ENCODE measurements at regions not wholly inside any gene's neighbourhood (a gene's known extent, or its start where the extent isn't known, plus 50 kb on each side); places are given as distances from the start of the nearest gene placed in this dataset.

GRCh38 chr18:70673831-70674230, 385.0 kb downstream of the SOCS6 start:
- intact Hi-C loops (cut with micrococcal nuclease; ENCODE audit: unreplicated experiment) = no loop called here
- no peak for TF ChIP-seq BRD4 (CRISPR knock-in tag; IDR thresholded peaks at IDR 0.05)
- BruUV-seq (replicated peaks) = no TSS peak
- ATAC-seq (no peak), FAIRE-seq (no peak), DNase-seq (ENCODE audit: low spot score) (no peak)
- no peak overlapping the region for H2AFZ ChIP-seq (ENCODE audit: low read length)
- no peak overlapping the region for H3K9ac ChIP-seq (ENCODE audit: insufficient read depth, low read depth, low read length)
- H3K36me3 ChIP-seq (replicated peaks in 1 of 2; ENCODE audit: control insufficient read depth in 1 of 2, insufficient read depth in 2 of 2, low read length in 2 of 2) = no peaks in the 10 kb centered on the region
- H3K9me3 ChIP-seq (ENCODE audit: low read length) = no peaks in the 10 kb centered on the region
- H3K4me3 ChIP-seq (replicated peaks in 1 of 3; ENCODE audit: insufficient read depth in 1 of 3, low read depth in 2 of 3, low read length in 3 of 3) = no peak overlapping the region
- no peak overlapping the region for H3K4me2 ChIP-seq (ENCODE audit: low read depth, low read length)
- no peaks in the 10 kb centered on the region for H3K79me2 ChIP-seq (ENCODE audit: insufficient read depth, low read length)
- CTCF ChIA-PET (ENCODE audit: low intra/inter-chr PET ratio, low total read pairs) = no interaction called here
- no peak overlapping the region for H3K27ac ChIP-seq (ENCODE audit: extremely low read length, insufficient read depth, low read length)
- no peaks in the 10 kb centered on the region for H3K27me3 ChIP-seq (ENCODE audit: control insufficient read depth in 1 of 2, insufficient read depth in 2 of 2, low read length in 2 of 2)
- POLR2A ChIA-PET = no interaction called here
- WGBS (ENCODE audit: low lambda C conversion rate) = 1% methylated on average over 6 of the region's 6 CpGs
- in situ Hi-C loops (cut with HindIII; ENCODE audit: extremely low pct_ligation_motif_present, low pct_unique_long_range_greater_than_20kb) = no loop called here
- no peaks in the 10 kb centered on the region for H3K4me1 ChIP-seq (ENCODE audit: insufficient read depth, low read length)
- H4K20me1 ChIP-seq (ENCODE audit: insufficient read depth, low read length) = no peaks in the 10 kb centered on the region

- intact Hi-C loops (cut with micrococcal nuclease; ENCODE audit: unreplicated experiment) = no loop called here
- FAIRE-seq = no peak
- CTCF ChIA-PET (ENCODE audit: low intra/inter-chr PET ratio, low total read pairs) = no interaction called here
These were observed 383.7 kb downstream of the SOCS6 start for GRCh38 chr18:70672581-70672980.

More at GRCh38 chr18:70672581-70672980, 383.7 kb downstream of the SOCS6 start:
- Histone ChIP-seq H3K9ac (ENCODE audit: insufficient read depth, low read depth, low read length) (no peak overlapping the region), H3K27me3 (ENCODE audit: control insufficient read depth in 1 of 2, insufficient read depth in 2 of 2, low read length in 2 of 2) (no peaks in the 10 kb centered on the region), H3K79me2 (ENCODE audit: insufficient read depth, low read length) (no peaks in the 10 kb centered on the region), H3K36me3 (replicated peaks in 1 of 2; ENCODE audit: control insufficient read depth in 1 of 2, insufficient read depth in 2 of 2, low read length in 2 of 2) (no peaks in the 10 kb centered on the region), H3K9me3 (ENCODE audit: low read length) (no peaks in the 10 kb centered on the region), H4K20me1 (ENCODE audit: insufficient read depth, low read length) (no peaks in the 10 kb centered on the region), H3K27ac (ENCODE audit: extremely low read length, insufficient read depth, low read length) (no peak overlapping the region), H3K4me2 (ENCODE audit: low read depth, low read length) (no peak overlapping the region), H3K4me1 (ENCODE audit: insufficient read depth, low read length) (no peaks in the 10 kb centered on the region), H3K4me3 (replicated peaks in 1 of 3; ENCODE audit: insufficient read depth in 1 of 3, low read depth in 2 of 3, low read length in 3 of 3) (no peak overlapping the region), H2AFZ (ENCODE audit: low read length) (no peak overlapping the region)
- in situ Hi-C loops (cut with HindIII; ENCODE audit: extremely low pct_ligation_motif_present, low pct_unique_long_range_greater_than_20kb) = no loop called here
- WGBS (ENCODE audit: low lambda C conversion rate) = 22% methylated on average over 5 of the region's 5 CpGs
- ATAC-seq (no peak), DNase-seq (ENCODE audit: low spot score) (no peak)
- BruUV-seq (replicated peaks) = no TSS peak
- TF ChIP-seq SMAD3 (CRISPR knock-in tag; IDR thresholded peaks at IDR 0.05) (no peak), ZNF746 (CRISPR knock-in tag; IDR thresholded peaks at IDR 0.05) (no peak), SP2 (CRISPR knock-in tag; IDR thresholded peaks at IDR 0.05) (no peak), CC2D1A (CRISPR knock-in tag; IDR thresholded peaks at IDR 0.05) (no peak), MEIS2 (CRISPR knock-in tag; IDR thresholded peaks at IDR 0.05) (no peak), SYNCRIP (IDR thresholded peaks at IDR 0.05; ENCODE audit: insufficient read depth, low read depth, low read length) (no peak), ZNF816 (CRISPR knock-in tag; IDR thresholded peaks at IDR 0.05; ENCODE audit: borderline replicate concordance) (no peak), KDM5A (IDR thresholded peaks at IDR 0.05; ENCODE audit: borderline replicate concordance, low read length) (no peak), ZNF577 (CRISPR knock-in tag; IDR thresholded peaks at IDR 0.05; ENCODE audit: borderline replicate concordance, low read depth) (no peak), ZBTB4 (CRISPR knock-in tag; IDR thresholded peaks at IDR 0.05; ENCODE audit: borderline replicate concordance) (no peak), PPARG (CRISPR knock-in tag; conservative IDR thresholded peaks at IDR 0.05) (no peak), TCF7 (IDR thresholded peaks at IDR 0.05; ENCODE audit: low read depth) (no peak), KDM4B (CRISPR knock-in tag; IDR thresholded peaks at IDR 0.05) (no peak), ZNF234 (CRISPR knock-in tag; conservative IDR thresholded peaks at IDR 0.05) (no peak), GATAD2A (CRISPR knock-in tag; IDR thresholded peaks at IDR 0.05) (no peak), ZSCAN12 (CRISPR knock-in tag; IDR thresholded peaks at IDR 0.05) (no peak)
- TF ChIP-seq, protein P1, sequence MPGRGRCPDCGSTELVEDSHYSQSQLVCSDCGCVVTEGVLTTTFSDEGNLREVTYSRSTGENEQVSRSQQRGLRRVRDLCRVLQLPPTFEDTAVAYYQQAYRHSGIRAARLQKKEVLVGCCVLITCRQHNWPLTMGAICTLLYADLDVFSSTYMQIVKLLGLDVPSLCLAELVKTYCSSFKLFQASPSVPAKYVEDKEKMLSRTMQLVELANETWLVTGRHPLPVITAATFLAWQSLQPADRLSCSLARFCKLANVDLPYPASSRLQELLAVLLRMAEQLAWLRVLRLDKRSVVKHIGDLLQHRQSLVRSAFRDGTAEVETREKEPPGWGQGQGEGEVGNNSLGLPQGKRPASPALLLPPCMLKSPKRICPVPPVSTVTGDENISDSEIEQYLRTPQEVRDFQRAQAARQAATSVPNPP (CRISPR knock-in tag; IDR thresholded peaks at IDR 0.05) = no peak
- POLR2A ChIA-PET = no interaction called here

Measured in HepG2 (cell line).